Mesodermal cell (in vitro differentiated cells): ENCODE measurements at regions not wholly inside any gene's neighbourhood (a gene's known extent, or its start where the extent isn't known, plus 50 kb on each side); places are given as distances from the start of the nearest gene placed in this dataset.

ENCODE experiments used
- H3K27ac ChIP-seq: 2 replicates; pipeline ENCODE4 v1.7.0; 2013; ENCODE audit warnings: mild to moderate bottlenecking, low read depth, low read length, moderate library complexity; ENCODE audit not compliant: severe bottlenecking
- H3K36me3 ChIP-seq: 2 replicates; pipeline ENCODE4 v1.7.1; 2013; ENCODE audit warnings: mild to moderate bottlenecking, low read length, moderate library complexity; ENCODE audit not compliant: control insufficient read depth, insufficient read depth
- H3K4me1 ChIP-seq: one replicate; pipeline ENCODE4 v1.7.1; 2013; ENCODE audit warnings: mild to moderate bottlenecking, low read length; ENCODE audit not compliant: insufficient read depth, control insufficient read depth, poor library complexity, severe bottlenecking
- H3K4me3 ChIP-seq: 2 replicates; pipeline ENCODE4 v1.7.0; 2013; ENCODE audit warnings: low read length, control low read depth, mild to moderate bottlenecking; ENCODE audit not compliant: insufficient read depth, poor library complexity, severe bottlenecking; ENCODE audit errors: extremely low read depth
- H3K9me3 ChIP-seq: 2 replicates; pipeline ENCODE4 v1.7.1; 2013; ENCODE audit warnings: mild to moderate bottlenecking, low read length, moderate library complexity; ENCODE audit not compliant: control insufficient read depth
- WGBS, 2 experiments: methylation state at CpG; one replicate each; pipeline ENCODE4 v1.1.5; 2013; ENCODE audit warnings: missing lambda C conversion rate in 2 of 2; ENCODE audit not compliant: insufficient coverage in 2 of 2; 5-methylcytosine and 5-hydroxymethylcytosine counted together

DNA sequence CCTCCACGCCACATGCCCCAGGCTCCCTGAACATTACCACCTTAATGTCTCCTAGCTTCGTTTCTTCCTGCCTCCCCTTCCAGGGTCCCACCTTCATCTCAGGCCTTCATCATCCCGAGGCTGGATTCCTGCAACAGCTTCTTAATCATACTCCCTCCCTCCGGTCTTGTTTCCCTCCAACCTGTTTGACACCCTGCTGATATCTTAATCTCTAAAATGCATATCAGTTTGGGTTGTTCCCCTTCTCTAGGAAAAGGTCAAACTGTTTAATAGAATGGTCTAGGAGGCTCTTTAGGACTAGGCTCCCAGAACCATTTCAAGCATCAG lies 125.5 kb upstream of the ARHGAP5 start:
- 66 to 69% methylated on average over 4 of the region's 4 CpGs for WGBS, 2 experiments
- Histone ChIP-seq H3K4me1 (peaks cover 41% of the 10 kb centered on the region), H3K9me3 (peaks cover under 1% of the 10 kb centered on the region), H3K4me3 (no peak overlapping the region), H3K27ac (peak overlapping the region; percentile 91), H3K36me3 (no peaks in the 10 kb centered on the region)

GRCh38 chr14:31952573-31952972 lies 124.5 kb upstream of the ARHGAP5 start:
- Histone ChIP-seq H3K36me3 (no peaks in the 10 kb centered on the region), H3K9me3 (peaks cover 7% of the 10 kb centered on the region), H3K27ac (no peak overlapping the region), H3K4me3 (no peak overlapping the region), H3K4me1 (peaks cover 37% of the 10 kb centered on the region)
- WGBS, 2 experiments: 100% methylated on average over 1 of the region's 1 CpG; no CpG with 5 or more reads in 1 of the 2 experiments

GRCh38 chr14:31953210-31953609 lies 123.9 kb upstream of the ARHGAP5 start:
- no peaks in the 10 kb centered on the region for H3K36me3 ChIP-seq
- H3K27ac ChIP-seq: no peak overlapping the region
- no peak overlapping the region for H3K4me3 ChIP-seq
- peaks cover 7% of the 10 kb centered on the region for H3K9me3 ChIP-seq
- H3K4me1 ChIP-seq: peaks cover 37% of the 10 kb centered on the region
- WGBS, 2 experiments: 92 to 93% methylated on average over 5 of the region's 6 CpGs

DNA sequence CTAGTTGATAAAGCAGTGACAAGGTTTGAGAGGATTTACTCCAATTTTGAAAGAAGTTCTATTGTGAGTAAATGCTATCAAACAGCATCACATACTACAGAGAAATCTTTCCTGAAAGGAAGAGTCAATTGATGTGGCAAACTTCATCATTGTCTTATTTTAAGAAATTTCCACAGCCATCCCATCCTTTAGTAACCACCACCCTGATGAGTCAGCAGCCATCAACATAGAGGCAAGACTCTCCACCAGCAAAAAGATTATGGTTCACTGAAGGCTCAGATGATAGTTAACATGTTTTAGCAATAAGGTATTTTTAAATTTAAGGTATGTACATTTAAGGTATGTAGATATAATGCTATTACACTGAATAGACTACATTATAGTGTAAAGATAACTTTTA lies 122.1 kb upstream of the ARHGAP5 start:
- Histone ChIP-seq H3K36me3 (no peaks in the 10 kb centered on the region), H3K9me3 (peaks cover 7% of the 10 kb centered on the region), H3K27ac (no peak overlapping the region), H3K4me3 (no peak overlapping the region), H3K4me1 (peaks cover 34% of the 10 kb centered on the region)

DNA sequence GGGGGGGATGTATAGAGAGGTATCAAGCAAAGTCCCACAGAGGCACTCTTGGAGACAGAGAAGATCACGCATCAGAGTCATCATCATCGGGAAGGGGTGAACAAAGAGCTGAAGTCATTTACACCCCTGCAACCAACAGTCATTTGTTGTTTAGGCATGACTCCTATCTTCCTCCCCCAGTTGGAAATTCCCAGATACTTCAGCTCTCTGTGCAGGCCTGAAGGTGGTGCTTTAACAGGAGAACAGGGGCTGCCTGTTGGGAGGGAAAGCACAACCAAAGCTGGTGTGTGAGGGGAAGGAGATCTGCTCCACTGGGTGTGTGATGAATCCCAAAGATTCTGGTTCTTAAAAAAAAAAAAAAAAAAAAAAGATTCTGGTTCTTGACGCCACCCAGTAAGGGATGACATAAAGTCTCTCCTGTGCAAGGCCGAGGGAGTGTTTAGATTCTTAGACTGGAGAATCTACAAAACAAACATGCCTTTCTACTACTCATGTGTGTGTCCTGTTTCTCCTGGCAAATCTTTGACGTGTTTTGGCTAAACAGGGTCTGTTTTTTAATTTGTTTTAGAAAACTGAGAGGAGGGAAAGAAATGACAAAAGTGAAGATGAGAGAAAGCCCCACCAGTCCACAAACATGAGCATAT lies 121.0 kb upstream of the ARHGAP5 start:
- Histone ChIP-seq H3K4me1 (peaks cover 25% of the 10 kb centered on the region), H3K9me3 (peaks cover 7% of the 10 kb centered on the region), H3K4me3 (no peak overlapping the region), H3K27ac (no peak overlapping the region), H3K36me3 (no peaks in the 10 kb centered on the region)
- 40% methylated on average over 2 of the region's 5 CpGs; no CpG with 5 or more reads in 1 of the 2 experiments for WGBS, 2 experiments

DNA sequence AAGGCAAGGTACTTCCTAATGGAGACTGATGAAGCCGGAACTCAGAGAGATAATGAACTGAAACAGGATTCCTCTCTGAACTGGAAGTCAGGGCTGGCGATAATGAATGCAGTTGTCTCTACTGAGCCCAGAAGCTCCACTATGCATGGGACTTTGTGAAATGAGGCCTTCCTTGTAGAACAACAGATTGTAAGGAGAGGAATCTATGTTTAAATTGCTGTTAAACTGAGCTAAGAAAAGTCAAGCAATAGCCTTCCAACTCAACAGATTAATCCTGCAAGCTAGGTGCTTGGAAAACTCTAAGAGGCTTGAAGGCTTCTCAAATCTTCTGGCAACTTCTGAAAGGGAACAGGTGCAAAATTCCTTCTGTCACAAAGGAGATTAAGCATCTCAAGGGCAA lies 119.5 kb upstream of the ARHGAP5 start:
- Histone ChIP-seq H3K4me1 (peaks cover 12% of the 10 kb centered on the region), H3K4me3 (no peak overlapping the region), H3K36me3 (no peaks in the 10 kb centered on the region), H3K27ac (no peak overlapping the region), H3K9me3 (peaks cover 7% of the 10 kb centered on the region)
- WGBS, 2 experiments: 90 to 93% methylated on average over 2 of the region's 2 CpGs

DNA sequence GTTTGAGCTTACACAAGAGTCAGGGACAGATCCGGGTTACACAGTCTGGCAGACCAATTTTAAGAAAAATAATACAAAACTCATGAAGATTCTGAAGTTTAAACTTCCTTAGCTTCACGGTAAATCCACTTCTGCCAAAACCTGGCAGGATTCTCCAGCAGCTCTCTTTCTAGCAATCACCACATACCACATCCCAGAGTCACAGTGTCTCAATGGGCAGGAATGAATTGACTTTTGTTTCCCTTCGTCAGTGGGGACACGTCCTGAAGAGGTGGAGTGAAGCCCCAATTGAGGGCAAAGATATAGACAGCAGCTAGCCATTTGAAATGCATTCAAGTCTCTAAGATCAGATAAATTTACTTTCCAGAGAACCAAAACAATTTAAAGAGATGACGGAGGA lies 117.1 kb upstream of the ARHGAP5 start:
- Histone ChIP-seq H3K27ac (no peak overlapping the region), H3K4me1 (peaks cover 11% of the 10 kb centered on the region), H3K4me3 (no peak overlapping the region), H3K36me3 (no peaks in the 10 kb centered on the region), H3K9me3 (peaks cover 7% of the 10 kb centered on the region)
- WGBS, 2 experiments: 87 to 89% methylated on average over 3 of the region's 5 CpGs

DNA sequence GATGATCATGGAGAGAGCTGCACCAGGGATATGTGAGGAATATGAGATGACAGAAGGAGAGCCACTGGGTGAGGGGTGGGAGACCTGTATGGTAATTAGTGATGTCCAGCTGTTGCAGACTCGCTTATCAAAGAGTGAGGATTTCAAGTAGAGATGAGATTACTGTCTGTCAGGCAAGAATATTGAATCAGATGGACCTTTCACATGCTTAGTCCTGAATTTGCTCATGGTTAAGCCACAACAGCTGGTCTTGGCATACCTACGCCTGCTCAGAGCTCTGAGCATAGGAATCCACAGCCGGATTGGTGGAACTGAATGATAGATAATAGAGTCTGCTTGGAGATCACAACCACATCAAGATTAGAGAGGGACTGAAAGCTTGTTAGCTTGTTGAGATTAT lies 115.2 kb upstream of the ARHGAP5 start:
- H3K4me1 ChIP-seq: peaks cover 5% of the 10 kb centered on the region
- 94 to 97% methylated on average over 3 of the region's 3 CpGs for WGBS, 2 experiments
- H3K36me3 ChIP-seq: no peaks in the 10 kb centered on the region
- H3K4me3 ChIP-seq: no peak overlapping the region
- H3K27ac ChIP-seq: no peak overlapping the region
- peaks cover 4% of the 10 kb centered on the region for H3K9me3 ChIP-seq

GRCh38 chr14:31962920-31963319 lies 114.2 kb upstream of the ARHGAP5 start:
- no peak overlapping the region for H3K4me3 ChIP-seq
- WGBS, 2 experiments: 83 to 87% methylated on average over 2 to 4 of the region's 4 CpGs

GRCh38 chr14:31963587-31963986 lies 113.5 kb upstream of the ARHGAP5 start:
- H3K9me3 ChIP-seq: no peaks in the 10 kb centered on the region
- H3K36me3 ChIP-seq: no peaks in the 10 kb centered on the region
- WGBS, 2 experiments: 100% methylated on average over 1 of the region's 2 CpGs
- no peak overlapping the region for H3K4me3 ChIP-seq
- H3K27ac ChIP-seq: no peak overlapping the region
- peaks cover 9% of the 10 kb centered on the region for H3K4me1 ChIP-seq

More at GRCh38 chr14:31962920-31963319, 114.2 kb upstream of the ARHGAP5 start:
- H3K27ac ChIP-seq: no peak overlapping the region
- no peaks in the 10 kb centered on the region for H3K36me3 ChIP-seq
- peaks cover 7% of the 10 kb centered on the region for H3K4me1 ChIP-seq
- no peaks in the 10 kb centered on the region for H3K9me3 ChIP-seq

- Histone ChIP-seq H3K9me3 (no peaks in the 10 kb centered on the region), H3K27ac (no peak overlapping the region), H3K4me3 (no peak overlapping the region), H3K36me3 (no peaks in the 10 kb centered on the region), H3K4me1 (peaks cover 13% of the 10 kb centered on the region)
- 90 to 98% methylated on average over 6 of the region's 6 CpGs for WGBS, 2 experiments
These were observed 112.6 kb upstream of the ARHGAP5 start for GRCh38 chr14:31964490-31964889.
